ENCODE measurements at regions not wholly inside any gene's neighbourhood (a gene's known extent, or its start where the extent isn't known, plus 50 kb on each side); places are given as distances from the start of the nearest gene placed in this dataset.

DNA sequence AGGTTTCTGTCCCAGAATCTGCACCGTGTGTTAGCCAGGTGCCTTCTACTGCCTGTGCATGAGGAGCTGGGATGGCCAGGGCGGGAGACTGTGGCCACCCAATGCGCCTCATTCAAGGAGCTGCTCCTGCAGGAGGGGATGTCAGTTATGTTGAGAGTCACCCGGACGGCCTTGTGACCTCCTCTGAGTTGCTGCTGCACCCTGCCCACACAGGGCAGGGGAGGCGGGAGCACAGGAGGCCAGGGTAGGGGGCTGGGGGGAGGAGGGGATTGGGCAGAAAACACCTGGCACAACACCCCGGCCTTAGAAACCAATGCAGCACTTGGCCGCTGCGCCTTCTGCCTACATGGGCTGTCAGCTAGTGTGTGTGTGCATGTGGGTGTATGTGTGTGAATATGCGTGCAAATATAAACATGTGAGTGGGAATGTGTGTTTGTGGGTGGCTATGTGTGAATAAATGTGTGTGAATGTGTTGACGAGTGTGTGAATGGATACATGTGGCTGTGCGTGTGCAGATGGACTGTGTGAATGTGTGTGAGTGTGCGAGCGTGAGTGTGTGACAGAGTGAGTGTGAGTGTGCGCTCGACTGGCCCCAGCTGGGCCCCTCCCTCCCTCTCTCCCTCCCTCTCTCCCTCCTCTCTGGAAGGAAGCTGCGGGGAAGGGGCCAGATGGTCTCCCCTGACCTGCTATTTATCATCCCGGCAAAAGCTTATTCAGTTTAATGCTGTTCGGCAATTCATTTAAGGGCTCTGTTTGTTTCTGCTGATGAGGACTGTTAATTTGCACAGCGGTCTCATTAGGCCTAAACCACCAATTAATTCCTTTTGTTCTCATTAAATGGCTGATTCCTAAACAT, 106.9 kb downstream of the TLE3 start:
- H3K27me3 ChIP-seq (ENCODE audit: control insufficient read depth, insufficient read depth, low read length): no peaks in the 10 kb centered on the region
- H3K9me3 ChIP-seq (ENCODE audit: control insufficient read depth, insufficient read depth, low read length): no peaks in the 10 kb centered on the region
- no peak overlapping the region for H3K27ac ChIP-seq (ENCODE audit: low read length)
- no peak for TF ChIP-seq CTCF (IDR thresholded peaks at IDR 0.05)
- Mint-ChIP-seq H3K9me3 (no peaks in the 10 kb centered on the region), H3K4me1 (no peaks in the 10 kb centered on the region), H3K27me3 (ENCODE audit: low read depth in 2 of 2) (peaks cover 16 to 26% of the 10 kb centered on the region in 2 donors), H3K36me3 (no peaks in the 10 kb centered on the region), H3K27ac (no peak overlapping the region), H3K4me3 (no peak overlapping the region)
- DNase-seq (no peak), ATAC-seq (no peak)
- H3K36me3 ChIP-seq (ENCODE audit: control insufficient read depth, insufficient read depth, low read length): no peaks in the 10 kb centered on the region
- intact Hi-C loops (cut with micrococcal nuclease): no loop called here
- H3K4me3 ChIP-seq (ENCODE audit: low read length): no peak overlapping the region
- peaks cover 5% of the 10 kb centered on the region for H3K4me1 ChIP-seq (ENCODE audit: control insufficient read depth, insufficient read depth, low read length)
- WGBS (ENCODE audit: insufficient coverage): 86% methylated on average over 16 of the region's 20 CpGs

GRCh38 chr15:69991551-69991980, 106.2 kb downstream of the TLE3 start:
- ATAC-seq: no peak
- H3K36me3 ChIP-seq (ENCODE audit: control insufficient read depth, insufficient read depth, low read length): no peaks in the 10 kb centered on the region
- WGBS (ENCODE audit: insufficient coverage): 86% methylated on average over 10 of the region's 10 CpGs
- no peak for DNase-seq
- H3K4me1 Mint-ChIP-seq: no peaks in the 10 kb centered on the region
- peaks cover 16 to 27% of the 10 kb centered on the region in 2 donors for H3K27me3 Mint-ChIP-seq (ENCODE audit: low read depth in 2 of 2)
- H3K9me3 ChIP-seq (ENCODE audit: control insufficient read depth, insufficient read depth, low read length): no peaks in the 10 kb centered on the region
- peaks cover 5% of the 10 kb centered on the region for H3K4me1 ChIP-seq (ENCODE audit: control insufficient read depth, insufficient read depth, low read length)
- intact Hi-C loops (cut with micrococcal nuclease): no loop called here
- H3K27ac ChIP-seq (ENCODE audit: low read length): no peak overlapping the region
- no peaks in the 10 kb centered on the region for H3K36me3 Mint-ChIP-seq
- H3K27me3 ChIP-seq (ENCODE audit: control insufficient read depth, insufficient read depth, low read length): no peaks in the 10 kb centered on the region
- H3K4me3 ChIP-seq (ENCODE audit: low read length): no peak overlapping the region
- no peak overlapping the region for H3K4me3 Mint-ChIP-seq
- no peak overlapping the region for H3K27ac Mint-ChIP-seq
- no peak for TF ChIP-seq CTCF (IDR thresholded peaks at IDR 0.05)
- H3K9me3 Mint-ChIP-seq: no peaks in the 10 kb centered on the region

- H3K4me3 Mint-ChIP-seq: no peak overlapping the region
- intact Hi-C loops (cut with micrococcal nuclease): no loop called here
- no peaks in the 10 kb centered on the region for H3K4me1 Mint-ChIP-seq
- no peaks in the 10 kb centered on the region for H3K27me3 ChIP-seq (ENCODE audit: control insufficient read depth, insufficient read depth, low read length)
- H3K9me3 ChIP-seq (ENCODE audit: control insufficient read depth, insufficient read depth, low read length): no peaks in the 10 kb centered on the region
- WGBS (ENCODE audit: insufficient coverage): 97% methylated on average over 7 of the region's 7 CpGs
- peaks cover 21 to 32% of the 10 kb centered on the region in 2 donors for H3K27me3 Mint-ChIP-seq (ENCODE audit: low read depth in 2 of 2)
- peaks cover 5% of the 10 kb centered on the region for H3K4me1 ChIP-seq (ENCODE audit: control insufficient read depth, insufficient read depth, low read length)
- H3K9me3 Mint-ChIP-seq: no peaks in the 10 kb centered on the region
- ATAC-seq: no peak
- no peak overlapping the region for H3K4me3 ChIP-seq (ENCODE audit: low read length)
- DNase-seq: no peak
- H3K36me3 Mint-ChIP-seq: no peaks in the 10 kb centered on the region
- TF ChIP-seq CTCF (IDR thresholded peaks at IDR 0.05): no peak
- no peaks in the 10 kb centered on the region for H3K36me3 ChIP-seq (ENCODE audit: control insufficient read depth, insufficient read depth, low read length)
- no peak overlapping the region for H3K27ac ChIP-seq (ENCODE audit: low read length)
- H3K27ac Mint-ChIP-seq: no peak overlapping the region
Measured at GRCh38 chr15:69992348-69992747, 105.4 kb downstream of the TLE3 start.
